B cell (primary cell): ENCODE measurements at regions not wholly inside any gene's neighbourhood (a gene's known extent, or its start where the extent isn't known, plus 50 kb on each side); places are given as distances from the start of the nearest gene placed in this dataset.

Experiments used
- ATAC-seq: fragments of 200-7000 bp; cut with Tn5 transposase; one replicate; pipeline ENCODE4 v1.10.0; 2021; ENCODE audit warnings: low read depth, mild to moderate bottlenecking, moderate number of reproducible peaks, moderate library complexity
- CTCF ChIA-PET: fragments of 350-600 bp; sonication (Branson Sonifier 250); formaldehyde crosslinking; loops from one replicate; lab custom pipeline; 2021; ENCODE audit warnings: antibody characterized with exemption, inconsistent platforms; lab: Charles Lee
- POLR2A ChIA-PET: fragments of 350-600 bp; sonication (Branson Sonifier 250); formaldehyde crosslinking; loops from one replicate; lab custom pipeline; 2021; ENCODE audit warnings: antibody characterized with exemption; lab: Charles Lee
- DNase-seq: peaks from one replicate; pipeline ENCODE4 v3.0.0; 2013
- H2AFZ ChIP-seq: 2 replicates; pipeline ENCODE4 v1.6.1; 2012; ENCODE audit warnings: mild to moderate bottlenecking, low read depth, low read length; ENCODE audit not compliant: insufficient read depth, poor library complexity, severe bottlenecking
- H3K27ac ChIP-seq, 2 donors: 1 replicate in 1 of 2; 2 replicates in 1 of 2; pipeline ENCODE4 v1.5.1; 2012 to 2013; ENCODE audit warnings: low read length in 2 of 2, mild to moderate bottlenecking in 2 of 2, moderate library complexity in 1 of 2
- H3K27me3 ChIP-seq, 4 experiments: fragments of 200-600 bp in 1 of 4; sonication (generic) in 1 of 4; replicated peaks in 1 of 4; 1 replicate in 2 of 4; 2 replicates in 2 of 4; pipeline versions ENCODE4 v1.6.1 to v1.7.0; 2013 to 2016; ENCODE audit warnings: low read length in 3 of 4, mild to moderate bottlenecking in 2 of 4, mixed read lengths in 1 of 4, moderate library complexity in 1 of 4; ENCODE audit not compliant: insufficient read depth in 4 of 4, control insufficient read depth in 3 of 4; ENCODE audit errors: control extremely low read depth in 1 of 4
- H3K36me3 ChIP-seq, 2 experiments: replicated peaks in 1 of 2; 1 replicate in 1 of 2; 2 replicates in 1 of 2; pipeline versions ENCODE4 v1.6.1 to v1.7.1; 2013; ENCODE audit warnings: low read length in 1 of 2; ENCODE audit not compliant: insufficient read depth in 2 of 2, control insufficient read depth in 1 of 2; ENCODE audit errors: control extremely low read depth in 1 of 2, extremely low read depth in 1 of 2
- H3K4me1 ChIP-seq, 2 donors: fragments of 200-600 bp in 1 of 2; sonication (generic) in 1 of 2; 1 replicate in 1 of 2; 2 replicates in 1 of 2; pipeline versions ENCODE4 v1.5.1 to v1.6.1; 2013 to 2017; ENCODE audit warnings: low read length in 2 of 2; ENCODE audit not compliant: control insufficient read depth in 2 of 2, insufficient read depth in 2 of 2
- H3K4me2 ChIP-seq: replicated peaks from 2 replicates; pipeline ENCODE3; 2012; ENCODE audit warnings: mild to moderate bottlenecking, low read depth, low read length; ENCODE audit not compliant: poor library complexity, severe bottlenecking
- H3K4me3 ChIP-seq, 5 experiments: fragments of 200-600 bp in 1 of 5; sonication (generic) in 1 of 5; 1 replicate in 3 of 5; 2 replicates in 2 of 5; pipeline versions ENCODE4 v1.5.1 to v1.7.0; 2011 to 2016; ENCODE audit warnings: low read length in 4 of 5, mild to moderate bottlenecking in 4 of 5, low read depth in 2 of 5, control low read depth in 1 of 5, moderate library complexity in 1 of 5; ENCODE audit not compliant: insufficient read depth in 1 of 5; ENCODE audit errors: control extremely low read depth in 1 of 5, extremely low read depth in 1 of 5
- H3K79me2 ChIP-seq: fragments of 200-600 bp; sonication (generic); one replicate; pipeline ENCODE4 v1.6.0; 2016; ENCODE audit warnings: low read length; ENCODE audit not compliant: control insufficient read depth, insufficient read depth
- H3K9ac ChIP-seq: fragments of 200-600 bp; sonication (generic); 2 replicates; pipeline ENCODE4 v1.6.1; 2017; ENCODE audit warnings: mild to moderate bottlenecking, low read length, moderate library complexity
- H3K9me3 ChIP-seq, 3 donors: one replicate each; pipeline versions ENCODE4 v1.6.1 to v1.7.1; 2013; ENCODE audit warnings: low read length in 2 of 3; ENCODE audit not compliant: control insufficient read depth in 2 of 3, insufficient read depth in 1 of 3; ENCODE audit errors: control extremely low read depth in 1 of 3
- H4K20me1 ChIP-seq: 2 replicates; pipeline ENCODE4 v1.6.0; 2012; ENCODE audit warnings: mild to moderate bottlenecking, low read length; ENCODE audit not compliant: insufficient read depth, control insufficient read depth, poor library complexity, severe bottlenecking
- H3K27ac Mint-ChIP-seq: one replicate; pipeline ENCODE4 v1.8.0; 2021; ENCODE audit warnings: mixed read lengths
- H3K27me3 Mint-ChIP-seq: one replicate; pipeline ENCODE4 v1.8.0; 2021; ENCODE audit warnings: mixed read lengths
- H3K4me1 Mint-ChIP-seq: one replicate; pipeline ENCODE4 v1.8.0; 2021; ENCODE audit warnings: mixed read lengths
- H3K4me3 Mint-ChIP-seq: one replicate; pipeline ENCODE4 v1.8.0; 2021; ENCODE audit warnings: mixed read lengths
- H3K9me3 Mint-ChIP-seq: one replicate; pipeline ENCODE4 v1.8.0; 2022; ENCODE audit warnings: mixed read lengths; ENCODE audit not compliant: insufficient read depth
- EZH2 ChIP-seq: IDR thresholded peaks from 2 replicates; pipeline ENCODE4 v1.6.1; 2012; ENCODE audit warnings: borderline replicate concordance, low read depth, mild to moderate bottlenecking, moderate library complexity, low read length; ENCODE audit not compliant: insufficient read depth, poor library complexity, severe bottlenecking
- WGBS: methylation state at CpG from one replicate; pipeline ENCODE4 v1.1.5; 2013; ENCODE audit warnings: missing lambda C conversion rate; ENCODE audit not compliant: insufficient coverage; 5-methylcytosine and 5-hydroxymethylcytosine counted together
- intact Hi-C: fragments of 100-400 bp; cut with micrococcal nuclease; formaldehyde crosslinking; loops from one replicate; pipeline ENCODE4 v1.10.0; 2022
- TF ChIP-seq, protein P1 (sequence below): fragments of 200-600 bp; IDR thresholded peaks from one replicate; pipeline ENCODE4 v1.8.0; 2022; ENCODE audit warnings: antibody characterized with exemption, mild to moderate bottlenecking

- Mint-ChIP-seq H3K27ac (no peak overlapping the region), H3K4me1 (no peaks in the 10 kb centered on the region), H3K27me3 (no peaks in the 10 kb centered on the region), H3K9me3 (no peaks in the 10 kb centered on the region), H3K4me3 (no peak overlapping the region)
- Histone ChIP-seq H3K9ac (no peak overlapping the region), H3K4me1 (no peaks in the 10 kb centered on the region), H3K27me3 (no peaks in the 10 kb centered on the region), H3K4me2 (no peak overlapping the region), H3K79me2 (no peaks in the 10 kb centered on the region), H4K20me1 (no peaks in the 10 kb centered on the region), H2AFZ (no peak overlapping the region), H3K27ac (no peak overlapping the region), H3K4me3 (no peak overlapping the region), H3K9me3 (no peaks in the 10 kb centered on the region), H3K36me3 (no peaks in the 10 kb centered on the region)
- ATAC-seq (no peak), DNase-seq (no peak)
- TF ChIP-seq, protein P1, sequence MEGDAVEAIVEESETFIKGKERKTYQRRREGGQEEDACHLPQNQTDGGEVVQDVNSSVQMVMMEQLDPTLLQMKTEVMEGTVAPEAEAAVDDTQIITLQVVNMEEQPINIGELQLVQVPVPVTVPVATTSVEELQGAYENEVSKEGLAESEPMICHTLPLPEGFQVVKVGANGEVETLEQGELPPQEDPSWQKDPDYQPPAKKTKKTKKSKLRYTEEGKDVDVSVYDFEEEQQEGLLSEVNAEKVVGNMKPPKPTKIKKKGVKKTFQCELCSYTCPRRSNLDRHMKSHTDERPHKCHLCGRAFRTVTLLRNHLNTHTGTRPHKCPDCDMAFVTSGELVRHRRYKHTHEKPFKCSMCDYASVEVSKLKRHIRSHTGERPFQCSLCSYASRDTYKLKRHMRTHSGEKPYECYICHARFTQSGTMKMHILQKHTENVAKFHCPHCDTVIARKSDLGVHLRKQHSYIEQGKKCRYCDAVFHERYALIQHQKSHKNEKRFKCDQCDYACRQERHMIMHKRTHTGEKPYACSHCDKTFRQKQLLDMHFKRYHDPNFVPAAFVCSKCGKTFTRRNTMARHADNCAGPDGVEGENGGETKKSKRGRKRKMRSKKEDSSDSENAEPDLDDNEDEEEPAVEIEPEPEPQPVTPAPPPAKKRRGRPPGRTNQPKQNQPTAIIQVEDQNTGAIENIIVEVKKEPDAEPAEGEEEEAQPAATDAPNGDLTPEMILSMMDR = no peak
- TF ChIP-seq EZH2 = no peak
- no CpG with 5 or more reads among the region's 5 CpGs for WGBS
- CTCF ChIA-PET = no interaction called here
- POLR2A ChIA-PET = no interaction called here
- intact Hi-C loops = no loop called here
These were observed 230.8 kb downstream of the TMEM182 start for GRCh38 chr2:102992607-102993006.

GRCh38 chr2:102999958-103000357 lies 238.1 kb downstream of the TMEM182 start:
- ChIA-PET CTCF (no interaction called here), POLR2A (no interaction called here)
- no peaks in the 10 kb centered on the region for H4K20me1 ChIP-seq
- peaks cover 0 to 3% (median 0%) of the 10 kb centered on the region in 3 donors for H3K9me3 ChIP-seq
- H3K79me2 ChIP-seq = no peaks in the 10 kb centered on the region
- TF ChIP-seq EZH2 = no peak
- TF ChIP-seq, protein P1 = no peak
- intact Hi-C loops = no loop called here
- H3K4me1 Mint-ChIP-seq = no peaks in the 10 kb centered on the region
- no peak overlapping the region for H3K4me3 ChIP-seq
- DNase-seq (no peak), ATAC-seq (no peak)
- no peak overlapping the region for H2AFZ ChIP-seq
- H3K4me3 Mint-ChIP-seq = no peak overlapping the region
- H3K9ac ChIP-seq = no peak overlapping the region
- H3K27me3 ChIP-seq = no peaks in the 10 kb centered on the region
- WGBS = 65% methylated on average over 3 of the region's 5 CpGs
- no peak overlapping the region for H3K4me2 ChIP-seq
- peaks cover 10% of the 10 kb centered on the region for H3K9me3 Mint-ChIP-seq
- peaks cover 5% of the 10 kb centered on the region for H3K27me3 Mint-ChIP-seq
- no peak overlapping the region for H3K27ac Mint-ChIP-seq
- H3K36me3 ChIP-seq = no peaks in the 10 kb centered on the region
- no peaks in the 10 kb centered on the region for H3K4me1 ChIP-seq
- no peak overlapping the region for H3K27ac ChIP-seq
